Upper lobe of left lung (tissue), 6 donors: ENCODE measurements at regions not wholly inside any gene's neighbourhood (a gene's known extent, or its start where the extent isn't known, plus 50 kb on each side); places are given as distances from the start of the nearest gene placed in this dataset.

ENCODE experiments used
- ATAC-seq, 2 donors: fragments of 200-7000 bp; cut with Tn5 transposase; one replicate each; pipeline ENCODE4 v1.9.1; 2022; ENCODE audit warnings: mild to moderate bottlenecking in 2 of 2, moderate library complexity in 2 of 2; ENCODE audit not compliant: low FRiP score in 2 of 2
- DNase-seq, 2 donors: peaks; one replicate each; pipeline ENCODE4 v3.0.0-alpha.2; 2019 to 2020
- H3K27ac ChIP-seq, 4 donors: fragments of 200-600 bp; sonication (generic); one replicate each; pipeline ENCODE4 v1.5.1; 2016 to 2019
- H3K27me3 ChIP-seq, 4 donors: fragments of 200-600 bp; sonication (generic); one replicate each; pipeline ENCODE4 v1.5.1; 2017 to 2019
- H3K36me3 ChIP-seq, 4 donors: fragments of 200-600 bp; sonication (generic); one replicate each; pipeline ENCODE4 v1.5.1; 2016 to 2019
- H3K4me1 ChIP-seq, 4 donors: fragments of 200-600 bp; sonication (generic); one replicate each; pipeline ENCODE4 v1.5.1; 2018 to 2019
- H3K4me3 ChIP-seq, 4 donors: fragments of 200-600 bp; sonication (generic); one replicate each; pipeline ENCODE4 v1.5.1; 2017 to 2019; ENCODE audit warnings: mild to moderate bottlenecking in 2 of 4, moderate library complexity in 1 of 4
- H3K9me3 ChIP-seq, 4 donors: fragments of 200-600 bp; sonication (generic); one replicate each; pipeline ENCODE4 v1.5.1; 2018 to 2019
- CTCF ChIP-seq, 6 experiments: fragments of 450-650 bp in 4 of 6; fragments of 200-600 bp in 2 of 6; sonication (generic) in 2 of 6; IDR thresholded peaks; one replicate each; pipeline ENCODE4 v1.5.1; 2016 to 2019; ENCODE audit warnings: antibody characterized with exemption in 6 of 6
- EP300 ChIP-seq, 4 donors: sonication (generic); formaldehyde crosslinking; IDR thresholded peaks; one replicate each; pipeline ENCODE4 v1.5.1; 2017; ENCODE audit warnings: antibody characterized with exemption in 4 of 4, control low read depth in 2 of 4
- POLR2A ChIP-seq, 4 donors: fragments of 450-650 bp; IDR thresholded peaks; one replicate each; pipeline ENCODE4 v1.5.1; 2016 to 2017; ENCODE audit warnings: antibody characterized with exemption in 4 of 4, mild to moderate bottlenecking in 2 of 4
- POLR2AphosphoS5 ChIP-seq, 2 donors: sonication (generic); formaldehyde crosslinking; IDR thresholded peaks; one replicate each; pipeline ENCODE4 v1.5.1; 2017; ENCODE audit warnings: antibody characterized with exemption in 2 of 2
- WGBS, 2 donors: methylation state at CpG; one replicate each; pipeline ENCODE4 v1.1.5; 2017 to 2018; 5-methylcytosine and 5-hydroxymethylcytosine counted together
- donor health status: DM: no; HTN: no; CAD: no; lungs with moderate emphysema.
- donor health status: DM: no; HTN: yes; CAD: no; lungs with severe emphysema.

GRCh38 chr1:60575326-60575977 lies 501.9 kb upstream of the C1orf87 start:
- WGBS, 2 donors = 75 to 83% methylated on average over 2 of the region's 2 CpGs
- H3K36me3 ChIP-seq = no peaks in the 10 kb centered on the region
- no peak for ATAC-seq

GRCh38 chr1:60573726-60574409 lies 500.3 kb upstream of the C1orf87 start:
- peak in 1 of 2 donors; percentile 30 for DNase-seq
- ATAC-seq = peak; percentile 39 to 71
- peaks cover 8 to 17% (median 11%) of the 10 kb centered on the region in 4 donors for H3K4me1 ChIP-seq
- peak overlapping the region; percentile 27 to 73 (median 56) for H3K27ac ChIP-seq
- no peak overlapping the region for H3K4me3 ChIP-seq
- WGBS, 2 donors = 33 to 41% methylated on average over 3 of the region's 3 CpGs
- TF ChIP-seq EP300 (IDR thresholded peaks at IDR 0.05) = peak in 1 of 4 donors; percentile 79
- TF ChIP-seq POLR2A (IDR thresholded peaks at IDR 0.05) = no peak
- H3K27me3 ChIP-seq = no peaks in the 10 kb centered on the region
- no peaks in the 10 kb centered on the region for H3K9me3 ChIP-seq
- no peaks in the 10 kb centered on the region for H3K36me3 ChIP-seq

More at GRCh38 chr1:60575326-60575977, 501.9 kb upstream of the C1orf87 start:
- Histone ChIP-seq H3K4me3 (no peak overlapping the region), H3K9me3 (no peaks in the 10 kb centered on the region), H3K4me1 (peaks cover 8 to 17% (median 11%) of the 10 kb centered on the region in 4 donors), H3K27me3 (no peaks in the 10 kb centered on the region), H3K27ac (no peak overlapping the region)
- TF ChIP-seq POLR2A (IDR thresholded peaks at IDR 0.05) (no peak), CTCF (IDR thresholded peaks at IDR 0.05) (no peak), POLR2AphosphoS5 (IDR thresholded peaks at IDR 0.05) (no peak), EP300 (IDR thresholded peaks at IDR 0.05) (no peak)
- DNase-seq = no peak

- Histone ChIP-seq H3K4me1 (peaks cover 8 to 17% (median 11%) of the 10 kb centered on the region in 4 donors), H3K27ac (peak overlapping the region; percentile 53 to 73 (median 64)), H3K9me3 (no peaks in the 10 kb centered on the region), H3K4me3 (no peak overlapping the region), H3K27me3 (no peaks in the 10 kb centered on the region), H3K36me3 (no peaks in the 10 kb centered on the region)
- DNase-seq (no peak), ATAC-seq (peak; percentile 49 to 64)
- TF ChIP-seq POLR2A (IDR thresholded peaks at IDR 0.05) (no peak), EP300 (IDR thresholded peaks at IDR 0.05) (peak in 3 of 4 donors; percentile 37 to 93 (median 90)), POLR2AphosphoS5 (IDR thresholded peaks at IDR 0.05) (peak in 1 of 2 donors; percentile 64), CTCF (IDR thresholded peaks at IDR 0.05) (no peak)
- 8 to 14% methylated on average over 1 of the region's 1 CpG for WGBS, 2 donors
These were observed 499.6 kb upstream of the C1orf87 start for GRCh38 chr1:60573121-60573520.

- TF ChIP-seq EP300 (IDR thresholded peaks at IDR 0.05) = no peak
- H3K27ac ChIP-seq = peak overlapping the region; percentile 19 to 59 (median 46)
- no peak overlapping the region for H3K4me3 ChIP-seq
- no peaks in the 10 kb centered on the region for H3K36me3 ChIP-seq
- no peak for DNase-seq
- 92 to 97% methylated on average over 4 of the region's 4 CpGs for WGBS, 2 donors
- H3K27me3 ChIP-seq = no peaks in the 10 kb centered on the region
- H3K9me3 ChIP-seq = no peaks in the 10 kb centered on the region
- ATAC-seq = no peak
- peaks cover 8 to 17% (median 11%) of the 10 kb centered on the region in 4 donors for H3K4me1 ChIP-seq
These were observed 498.8 kb upstream of the C1orf87 start for GRCh38 chr1:60572378-60572777.

GRCh38 chr1:60571811-60572210 lies 498.2 kb upstream of the C1orf87 start:
- Histone ChIP-seq H3K4me3 (no peak overlapping the region), H3K27me3 (no peaks in the 10 kb centered on the region), H3K36me3 (no peaks in the 10 kb centered on the region), H3K4me1 (peaks cover 8 to 17% (median 11%) of the 10 kb centered on the region in 4 donors), H3K9me3 (no peaks in the 10 kb centered on the region), H3K27ac (no peak overlapping the region)
- WGBS, 2 donors = 73 to 77% methylated on average over 1 of the region's 1 CpG
- no peak for ATAC-seq
- no peak for DNase-seq
- TF ChIP-seq POLR2A (IDR thresholded peaks at IDR 0.05) (no peak), EP300 (IDR thresholded peaks at IDR 0.05) (no peak), CTCF (IDR thresholded peaks at IDR 0.05) (no peak), POLR2AphosphoS5 (IDR thresholded peaks at IDR 0.05) (no peak)
